H9 (cell line): ENCODE measurements at regions not wholly inside any gene's neighbourhood (a gene's known extent, or its start where the extent isn't known, plus 50 kb on each side); places are given as distances from the start of the nearest gene placed in this dataset.

Experiments
- DNase-seq: peaks from one replicate; pipeline ENCODE4 v3.0.0-alpha.2; 2017
- H2AFZ ChIP-seq: one replicate; pipeline ENCODE4 v1.6.1; 2013; ENCODE audit warnings: mild to moderate bottlenecking, low read length, control low read depth, moderate library complexity
- H2AK5ac ChIP-seq: 2 replicates; pipeline ENCODE4 v1.6.1; 2013; ENCODE audit warnings: low read length, control low read depth, mixed read lengths; ENCODE audit not compliant: insufficient read length
- H2BK120ac ChIP-seq: one replicate; pipeline ENCODE4 v1.6.1; 2013; ENCODE audit warnings: low read depth, mild to moderate bottlenecking, low read length, control low read depth, inconsistent platforms; ENCODE audit not compliant: poor library complexity, severe bottlenecking
- H2BK12ac ChIP-seq: 2 replicates; pipeline ENCODE4 v1.6.1; 2013; ENCODE audit warnings: low read length, control low read depth, mixed read lengths, low read depth; ENCODE audit not compliant: insufficient read length
- H2BK15ac ChIP-seq: 2 replicates; pipeline ENCODE4 v1.6.1; 2013; ENCODE audit warnings: low read depth, low read length, control low read depth
- H2BK20ac ChIP-seq: one replicate; pipeline ENCODE4 v1.6.1; 2013; ENCODE audit warnings: low read depth, mild to moderate bottlenecking, low read length, control low read depth, inconsistent platforms; ENCODE audit not compliant: poor library complexity, severe bottlenecking
- H2BK5ac ChIP-seq: 2 replicates; pipeline ENCODE4 v1.6.1; 2013; ENCODE audit warnings: low read length, control low read depth, mixed read lengths; ENCODE audit not compliant: insufficient read length
- H3K14ac ChIP-seq: 2 replicates; pipeline ENCODE4 v1.6.1; 2013; ENCODE audit warnings: low read length, control low read depth; ENCODE audit not compliant: insufficient read depth
- H3K18ac ChIP-seq: 2 replicates; pipeline ENCODE4 v1.6.1; 2013; ENCODE audit warnings: low read depth, mild to moderate bottlenecking, mixed read lengths, low read length, control low read depth; ENCODE audit not compliant: insufficient read length
- H3K23ac ChIP-seq: 2 replicates; pipeline ENCODE4 v1.6.1; 2013; ENCODE audit warnings: low read length, control low read depth, mixed read lengths, low read depth; ENCODE audit not compliant: insufficient read length
- H3K23me2 ChIP-seq: 2 replicates; pipeline ENCODE4 v1.6.1; 2013; ENCODE audit warnings: low read depth, mild to moderate bottlenecking, mixed read lengths, low read length, control low read depth; ENCODE audit not compliant: insufficient read length, poor library complexity, severe bottlenecking
- H3K27ac ChIP-seq: 2 replicates; pipeline ENCODE4 v1.5.1; 2013; ENCODE audit warnings: low read length, control low read depth, mixed read lengths, low read depth; ENCODE audit not compliant: insufficient read length
- H3K27me3 ChIP-seq: 2 replicates; pipeline ENCODE4 v1.6.1; 2013; ENCODE audit warnings: low read length, control low read depth, inconsistent platforms; ENCODE audit not compliant: insufficient read depth
- H3K4ac ChIP-seq: 2 replicates; pipeline ENCODE4 v1.6.1; 2013; ENCODE audit warnings: low read depth, mild to moderate bottlenecking, control low read depth, inconsistent platforms, low read length, moderate library complexity
- H3K4me1 ChIP-seq: 2 replicates; pipeline ENCODE4 v1.6.1; 2013; ENCODE audit warnings: low read length, control low read depth, inconsistent platforms; ENCODE audit not compliant: insufficient read depth
- H3K4me2 ChIP-seq: 2 replicates; pipeline ENCODE4 v1.6.1; 2013; ENCODE audit warnings: low read length, control low read depth, mixed read lengths; ENCODE audit not compliant: insufficient read length, insufficient read depth
- H3K56ac ChIP-seq: 2 replicates; pipeline ENCODE4 v1.6.1; 2013; ENCODE audit warnings: low read depth, mild to moderate bottlenecking, mixed read lengths, low read length, control low read depth; ENCODE audit not compliant: insufficient read length
- H3K79me1 ChIP-seq: 2 replicates; pipeline ENCODE4 v1.6.1; 2013; ENCODE audit warnings: low read depth, mild to moderate bottlenecking, moderate library complexity, low read length, control low read depth, inconsistent platforms; ENCODE audit not compliant: insufficient read depth, poor library complexity, severe bottlenecking
- H3K79me2 ChIP-seq: 2 replicates; pipeline ENCODE4 v1.6.1; 2013; ENCODE audit warnings: low read length, control low read depth, inconsistent platforms; ENCODE audit not compliant: insufficient read depth
- H3K9ac ChIP-seq: 2 replicates; pipeline ENCODE4 v1.6.1; 2013; ENCODE audit warnings: low read length, control low read depth, mixed read lengths; ENCODE audit not compliant: insufficient read length; ENCODE audit errors: extremely low read depth
- H3K9me3 ChIP-seq: one replicate; pipeline ENCODE4 v1.6.1; 2013; ENCODE audit warnings: low read depth, low read length, inconsistent platforms; ENCODE audit not compliant: control insufficient read depth
- H3T11ph ChIP-seq: one replicate; pipeline ENCODE4 v1.6.1; 2013; ENCODE audit warnings: mild to moderate bottlenecking, low read length, control low read depth, inconsistent platforms
- H4K20me1 ChIP-seq: one replicate; pipeline ENCODE4 v1.6.1; 2013; ENCODE audit not compliant: control insufficient read depth, insufficient read length, insufficient read depth
- H4K5ac ChIP-seq: 2 replicates; pipeline ENCODE4 v1.6.1; 2013; ENCODE audit warnings: low read depth, mild to moderate bottlenecking, mixed read lengths, low read length, control low read depth; ENCODE audit not compliant: insufficient read length
- H4K8ac ChIP-seq: replicated peaks from 2 replicates; pipeline ENCODE4 v1.6.1; 2013; ENCODE audit warnings: low read length, control low read depth, mixed read lengths, low read depth; ENCODE audit not compliant: insufficient read length
- H4K91ac ChIP-seq: 2 replicates; pipeline ENCODE4 v1.6.1; 2013; ENCODE audit warnings: low read depth, mild to moderate bottlenecking, moderate library complexity, mixed read lengths, low read length, control low read depth; ENCODE audit not compliant: insufficient read length
- H3K27ac Mint-ChIP-seq, 3 experiments: 2 replicates in 2 of 3; 3 replicates in 1 of 3; pipeline ENCODE4 v1.8.0; 2020 to 2021; ENCODE audit warnings: mixed read lengths in 3 of 3, mild to moderate bottlenecking in 1 of 3, moderate library complexity in 1 of 3
- H3K27me3 Mint-ChIP-seq: 2 replicates; pipeline ENCODE4 v1.8.0; 2021; ENCODE audit warnings: low read depth, mild to moderate bottlenecking, moderate library complexity, mixed read lengths
- H3K36me3 Mint-ChIP-seq, 3 experiments: 2 replicates in 2 of 3; 3 replicates in 1 of 3; pipeline ENCODE4 v1.8.0; 2020 to 2021; ENCODE audit warnings: low read depth in 3 of 3, mixed read lengths in 3 of 3; ENCODE audit not compliant: insufficient read depth in 1 of 3
- H3K4me1 Mint-ChIP-seq, 2 experiments: 2 replicates each; pipeline ENCODE4 v1.8.0; 2020; ENCODE audit warnings: mixed read lengths in 2 of 2
- H3K4me3 Mint-ChIP-seq, 2 experiments: 2 replicates in 1 of 2; 3 replicates in 1 of 2; pipeline ENCODE4 v1.8.0; 2020 to 2021; ENCODE audit warnings: mild to moderate bottlenecking in 2 of 2, mixed read lengths in 2 of 2, moderate library complexity in 1 of 2
- H3K9me3 Mint-ChIP-seq, 2 experiments: 2 replicates in 1 of 2; 3 replicates in 1 of 2; pipeline ENCODE4 v1.8.0; 2020; ENCODE audit warnings: mild to moderate bottlenecking in 2 of 2, mixed read lengths in 2 of 2, moderate library complexity in 1 of 2
- CTCF ChIP-seq: fragments of 200-600 bp; sonication (generic); conservative IDR thresholded peaks from 3 replicates; pipeline ENCODE4 v1.8.0; 2021; ENCODE audit warnings: antibody characterized with exemption, mild to moderate bottlenecking
- WGBS: extraction: QIAGEN DNeasy Blood & Tissue Kit; methylation state at CpG from one replicate; pipeline ENCODE4 v1.1.7; 2013; ENCODE audit warnings: missing lambda C conversion rate, low lambda C conversion rate, mixed read lengths; ENCODE audit not compliant: insufficient read length; ENCODE audit errors: extremely low coverage; 5-methylcytosine and 5-hydroxymethylcytosine counted together

- Histone ChIP-seq H3K4me2 (no peak overlapping the region), H3K4ac (no peak overlapping the region), H3K27ac (no peak overlapping the region), H3K23ac (no peak overlapping the region), H2AFZ (no peak overlapping the region), H4K91ac (no peak overlapping the region), H3K23me2 (no peaks in the 10 kb centered on the region), H3T11ph (no peak overlapping the region), H3K4me1 (no peaks in the 10 kb centered on the region), H2BK5ac (no peak overlapping the region), H2AK5ac (no peak overlapping the region), H2BK12ac (no peak overlapping the region), H3K9me3 (no peaks in the 10 kb centered on the region), H2BK15ac (no peak overlapping the region), H4K8ac (no peak overlapping the region), H2BK120ac (no peak overlapping the region), H2BK20ac (no peak overlapping the region), H3K18ac (no peak overlapping the region), H3K14ac (no peak overlapping the region), H4K5ac (no peak overlapping the region), H3K79me2 (no peaks in the 10 kb centered on the region), H3K79me1 (no peaks in the 10 kb centered on the region), H4K20me1 (no peaks in the 10 kb centered on the region), H3K27me3 (no peaks in the 10 kb centered on the region), H3K56ac (no peak overlapping the region), H3K9ac (no peak overlapping the region)
- H3K27ac Mint-ChIP-seq, result no peak overlapping the region
- no peaks in the 10 kb centered on the region for H3K9me3 Mint-ChIP-seq
- peaks cover 0 to 4% of the 10 kb centered on the region in 2 experiments; a peak in 1 of 4 replicates for H3K4me1 Mint-ChIP-seq
- WGBS, result no CpG with 5 or more reads among the region's 6 CpGs
- no peak for TF ChIP-seq CTCF
- H3K4me3 Mint-ChIP-seq, result no peak overlapping the region
- no peaks in the 10 kb centered on the region for H3K27me3 Mint-ChIP-seq
- DNase-seq, result no peak
- H3K36me3 Mint-ChIP-seq, result no peaks in the 10 kb centered on the region
Measured at GRCh38 chr2:125310657-125311364, 1285.7 kb downstream of the CNTNAP5 start.
